Retinal pigment epithelial cell (primary cell): ENCODE measurements at regions not wholly inside any gene's neighbourhood (a gene's known extent, or its start where the extent isn't known, plus 50 kb on each side); places are given as distances from the start of the nearest gene placed in this dataset.

Source experiments
- DNase-seq: peaks from one replicate; pipeline ENCODE4 v3.0.0-alpha.2; 2010; ENCODE audit warnings: low read depth
- H3K4me3 ChIP-seq: 2 replicates; pipeline ENCODE4 v1.5.1; 2011; ENCODE audit warnings: mild to moderate bottlenecking, low read length, control low read depth, moderate library complexity
- CTCF ChIP-seq: conservative IDR thresholded peaks from 2 replicates; pipeline ENCODE4 v1.5.1; 2011; ENCODE audit warnings: low read depth, low read length, control low read depth, inconsistent platforms

DNA sequence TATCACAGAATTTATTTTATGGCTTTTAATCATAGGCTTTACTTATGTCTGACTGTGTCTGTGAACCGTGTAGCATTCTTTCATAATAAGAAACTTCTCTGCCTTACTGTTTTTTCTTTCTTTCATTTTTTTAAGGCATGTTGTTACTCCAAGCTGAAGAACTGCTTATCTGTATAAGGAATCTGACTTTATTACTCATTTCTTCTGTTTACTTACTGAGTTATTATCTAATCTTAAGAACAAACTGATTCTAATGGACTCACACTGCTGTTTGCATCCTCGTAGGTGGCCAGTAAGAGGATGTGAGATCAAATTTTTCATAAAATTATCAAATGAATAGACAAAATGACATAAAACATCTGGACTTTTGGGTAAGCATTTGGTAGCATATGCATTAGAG is 54.7 kb upstream of the DNAJC1 start:
- H3K4me3 ChIP-seq, result no peak overlapping the region
- no peak for TF ChIP-seq CTCF
- DNase-seq, result no peak

DNA sequence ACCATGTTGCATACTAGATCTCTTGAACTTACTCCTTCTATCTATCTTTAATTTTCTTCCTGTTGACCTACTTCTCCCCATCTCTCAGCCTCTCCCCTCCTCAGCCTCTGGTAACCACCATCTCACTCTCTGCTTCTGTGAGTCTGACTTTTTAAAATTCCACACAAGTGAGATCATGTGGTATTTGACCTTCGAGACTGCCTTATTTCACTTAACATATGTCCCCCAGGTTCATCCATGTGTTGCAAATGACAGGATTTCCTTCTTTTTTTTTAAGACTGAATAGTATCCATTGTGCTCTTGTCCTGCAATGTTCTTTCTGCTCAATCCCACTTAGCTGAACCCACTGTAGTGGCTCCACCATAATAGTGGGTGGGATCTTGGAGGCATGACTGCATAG is 51.4 kb upstream of the DNAJC1 start:
- H3K4me3 ChIP-seq, result no peak overlapping the region
- TF ChIP-seq CTCF, result no peak
- peak; percentile 7 for DNase-seq
